ENCODE measurements at regions not wholly inside any gene's neighbourhood (a gene's known extent, or its start where the extent isn't known, plus 50 kb on each side); places are given as distances from the start of the nearest gene placed in this dataset.
"Not testable (repeated sequence)": the region's sequence is repeated elsewhere in the genome, so short reads cannot be mapped to it uniquely, and the experiment has no call there.

- not testable (repeated sequence) for DNase-seq
These were observed 191.1 kb downstream of the USP22 start for GRCh38 chr17:20851591-20852238.

- no peak for DNase-seq
These were observed 190.4 kb downstream of the USP22 start for GRCh38 chr17:20852239-20852989.

- no peak for DNase-seq
These were observed 189.8 kb downstream of the USP22 start for GRCh38 chr17:20852990-20853370.

GRCh38 chr17:20855910-20856470, 186.8 kb downstream of the USP22 start:
- DNase-seq: not testable (repeated sequence)

GRCh38 chr17:20866444-20867209, 176.2 kb downstream of the USP22 start:
- DNase-seq: not testable (repeated sequence)

GRCh38 chr17:20867436-20867937, 175.3 kb downstream of the USP22 start:
- DNase-seq: not testable (repeated sequence)

GRCh38 chr17:20867938-20868661, 174.7 kb downstream of the USP22 start:
- not testable (repeated sequence) for DNase-seq

GRCh38 chr17:20868662-20869007, 174.2 kb downstream of the USP22 start:
- DNase-seq: not testable (repeated sequence)

- DNase-seq: not testable (repeated sequence)
These were observed 169.6 kb downstream of the USP22 start for GRCh38 chr17:20873173-20873572.

GRCh38 chr17:20873688-20874328, 169.0 kb downstream of the USP22 start:
- not testable (repeated sequence) for DNase-seq

- DNase-seq: not testable (repeated sequence)
These were observed 165.4 kb downstream of the USP22 start for GRCh38 chr17:20877384-20877783.

GRCh38 chr17:20890338-20890737, 152.5 kb downstream of the USP22 start:
- no peak for DNase-seq

GRCh38 chr17:20895426-20895825, 147.4 kb downstream of the USP22 start:
- not testable (repeated sequence) for DNase-seq

- DNase-seq: no peak
These were observed 146.6 kb downstream of the USP22 start for GRCh38 chr17:20896153-20896649.

GRCh38 chr17:20898726-20899125, 144.1 kb downstream of the USP22 start:
- not testable (repeated sequence) for DNase-seq

- DNase-seq: not testable (repeated sequence)
These were observed 140.3 kb downstream of the USP22 start for GRCh38 chr17:20902496-20902895.

- not testable (repeated sequence) for DNase-seq
These were observed 139.3 kb downstream of the USP22 start for GRCh38 chr17:20903549-20903948.

GRCh38 chr17:20908313-20909267, 134.2 kb downstream of the USP22 start:
- peak; percentile 40 for DNase-seq

- no peak for DNase-seq
These were observed 128.2 kb downstream of the USP22 start for GRCh38 chr17:20914658-20915057.

- no peak for DNase-seq
These were observed 126.4 kb downstream of the USP22 start for GRCh38 chr17:20916383-20916782.

Measured in NCI-H226 (cell line).